Neural crest cell (in vitro differentiated cells): ENCODE measurements at regions not wholly inside any gene's neighbourhood (a gene's known extent, or its start where the extent isn't known, plus 50 kb on each side); places are given as distances from the start of the nearest gene placed in this dataset.
A peak's percentile ranks its signal among the peaks of the same experiment; 100 is the strongest.

Experiments
- DNase-seq: peaks from one replicate; pipeline ENCODE4 v3.0.0; 2021; ENCODE audit warnings: low read depth, mixed read lengths, low spot score
- H3K27ac Mint-ChIP-seq: one replicate; pipeline ENCODE4 v1.8.0; 2021; ENCODE audit warnings: mild to moderate bottlenecking, mixed read lengths; ENCODE audit not compliant: unreplicated experiment
- H3K27me3 Mint-ChIP-seq: 2 replicates; pipeline ENCODE4 v1.8.0; 2021; ENCODE audit warnings: low read depth, mild to moderate bottlenecking, mixed read lengths
- H3K36me3 Mint-ChIP-seq: 2 replicates; pipeline ENCODE4 v1.8.0; 2021; ENCODE audit warnings: low read depth, mild to moderate bottlenecking, mixed read lengths
- H3K4me1 Mint-ChIP-seq: 2 replicates; pipeline ENCODE4 v1.8.0; 2021; ENCODE audit warnings: mixed read lengths
- H3K4me3 Mint-ChIP-seq: one replicate; pipeline ENCODE4 v1.8.0; 2021; ENCODE audit warnings: mild to moderate bottlenecking, mixed read lengths
- H3K9me3 Mint-ChIP-seq: 2 replicates; pipeline ENCODE4 v1.8.0; 2021; ENCODE audit warnings: mixed read lengths
- CTCF ChIP-seq: fragments of 200-600 bp; sonication (generic); conservative IDR thresholded peaks from 2 replicates; pipeline ENCODE4 v1.5.0; 2021; ENCODE audit warnings: antibody characterized with exemption, mild to moderate bottlenecking

DNA sequence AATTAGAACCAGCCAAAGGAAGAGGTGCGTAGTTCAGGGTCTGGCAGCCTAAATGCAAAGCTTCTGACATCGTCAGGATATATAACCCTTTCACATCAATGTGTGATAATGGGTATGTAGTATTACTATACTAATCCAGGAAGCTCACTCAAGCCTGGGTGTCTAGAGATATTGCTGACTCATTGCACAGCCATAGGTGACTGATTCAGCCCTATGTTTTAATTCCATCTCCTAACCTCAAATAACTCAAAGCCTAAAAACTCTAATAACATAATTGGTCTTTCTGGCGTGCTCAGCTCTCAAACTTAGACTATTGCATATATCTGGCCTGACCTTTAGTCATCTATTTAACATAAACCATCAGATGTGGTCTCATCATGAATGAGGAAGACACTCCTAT lies 658.4 kb downstream of the TBC1D32 start:
- no peak for DNase-seq
- Mint-ChIP-seq H3K4me3 (no peak overlapping the region), H3K9me3 (no peaks in the 10 kb centered on the region), H3K27me3 (no peaks in the 10 kb centered on the region), H3K36me3 (no peaks in the 10 kb centered on the region), H3K27ac (no peak overlapping the region), H3K4me1 (no peaks in the 10 kb centered on the region)
- no peak for TF ChIP-seq CTCF

DNA sequence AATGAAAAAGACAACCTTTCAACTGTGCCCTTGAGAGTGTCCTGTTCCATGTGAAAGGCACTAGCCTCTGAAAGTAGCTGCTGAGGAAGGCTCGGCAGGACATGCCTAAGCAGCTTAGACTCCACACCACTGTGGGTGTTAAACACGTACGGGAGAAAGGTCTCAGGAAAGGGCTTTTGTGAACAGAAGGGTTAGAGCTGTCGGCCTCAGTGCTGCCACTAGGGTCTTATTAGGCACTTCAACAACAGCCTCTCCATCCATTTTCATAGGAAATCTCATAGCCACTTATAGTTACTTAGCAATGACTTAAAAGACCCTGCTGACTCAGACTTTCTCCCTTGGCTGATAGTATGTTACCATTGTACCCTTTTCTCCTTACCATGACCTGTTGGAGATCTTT lies 662.8 kb downstream of the TBC1D32 start:
- Mint-ChIP-seq H3K4me3 (no peak overlapping the region), H3K27me3 (no peaks in the 10 kb centered on the region), H3K4me1 (no peaks in the 10 kb centered on the region), H3K36me3 (no peaks in the 10 kb centered on the region), H3K9me3 (peaks cover 10% of the 10 kb centered on the region), H3K27ac (no peak overlapping the region)
- DNase-seq, result no peak
- TF ChIP-seq CTCF, result peak; percentile 43

- H3K4me3 Mint-ChIP-seq, result no peak overlapping the region
- no peak for TF ChIP-seq CTCF
- H3K27me3 Mint-ChIP-seq, result no peaks in the 10 kb centered on the region
- peaks cover 5% of the 10 kb centered on the region for H3K9me3 Mint-ChIP-seq
- H3K27ac Mint-ChIP-seq, result no peak overlapping the region
- DNase-seq, result no peak
- H3K4me1 Mint-ChIP-seq, result no peaks in the 10 kb centered on the region
- H3K36me3 Mint-ChIP-seq, result no peaks in the 10 kb centered on the region
These were observed 681.8 kb downstream of the TBC1D32 start for GRCh38 chr6:120652506-120652905.

DNA sequence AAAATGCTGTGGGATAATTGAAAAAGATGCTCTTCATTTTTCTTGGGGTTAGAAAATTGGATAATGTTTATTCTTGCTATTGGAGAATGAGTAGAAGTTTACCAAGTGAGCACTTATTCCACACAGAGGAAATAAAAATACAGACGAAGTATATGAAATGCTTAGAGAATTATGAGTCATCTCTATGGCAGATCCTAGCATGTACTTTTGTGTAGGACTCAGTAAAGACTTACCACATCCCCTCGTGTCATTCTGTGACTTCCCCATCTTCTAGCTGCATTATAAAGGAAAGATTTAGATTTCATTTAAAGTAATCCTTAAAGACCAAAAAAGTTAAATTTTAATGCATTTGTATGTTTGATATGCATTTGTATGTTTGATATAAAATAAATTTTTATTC lies 685.6 kb downstream of the TBC1D32 start:
- no peaks in the 10 kb centered on the region for H3K27me3 Mint-ChIP-seq
- DNase-seq, result no peak

DNA sequence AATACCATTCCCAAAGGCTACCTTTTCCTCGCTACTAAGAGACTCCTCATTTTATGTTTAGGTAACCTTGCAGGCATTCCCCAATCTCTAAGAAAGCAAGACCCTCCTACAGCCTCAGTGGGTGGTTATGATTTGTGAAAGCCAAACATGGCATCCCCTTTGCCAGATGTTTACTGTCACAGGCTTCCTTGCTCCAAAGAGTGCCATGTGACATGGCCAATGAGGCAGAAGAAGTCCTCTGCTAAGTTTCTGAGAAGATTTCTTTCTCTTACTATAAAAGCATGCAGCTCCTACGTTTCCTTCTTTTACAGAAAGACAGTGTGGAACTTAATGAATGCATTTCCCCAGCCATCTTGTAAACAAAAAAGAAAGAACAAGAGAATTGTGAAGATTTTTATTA lies 688.2 kb downstream of the TBC1D32 start:
- Mint-ChIP-seq H3K27me3 (no peaks in the 10 kb centered on the region), H3K9me3 (peaks cover 3% of the 10 kb centered on the region), H3K4me3 (no peak overlapping the region), H3K36me3 (no peaks in the 10 kb centered on the region), H3K27ac (no peak overlapping the region), H3K4me1 (no peaks in the 10 kb centered on the region)
- no peak for DNase-seq
- TF ChIP-seq CTCF, result no peak

More for the DNA sequence above, 685.6 kb downstream of the TBC1D32 start:
- Mint-ChIP-seq H3K4me1 (no peaks in the 10 kb centered on the region), H3K36me3 (no peaks in the 10 kb centered on the region), H3K4me3 (no peak overlapping the region), H3K27ac (no peak overlapping the region), H3K9me3 (peaks cover 3% of the 10 kb centered on the region)
- TF ChIP-seq CTCF, result no peak

- DNase-seq, result no peak
- peaks cover 2% of the 10 kb centered on the region for H3K9me3 Mint-ChIP-seq
- no peak overlapping the region for H3K27ac Mint-ChIP-seq
- H3K36me3 Mint-ChIP-seq, result no peaks in the 10 kb centered on the region
- H3K4me1 Mint-ChIP-seq, result no peaks in the 10 kb centered on the region
- H3K4me3 Mint-ChIP-seq, result no peak overlapping the region
- no peak for TF ChIP-seq CTCF
- no peaks in the 10 kb centered on the region for H3K27me3 Mint-ChIP-seq
These were observed 701.3 kb downstream of the TBC1D32 start for GRCh38 chr6:120632975-120633374.
